Esophagus mucosa (tissue), 1 donor: ENCODE measurements at regions not wholly inside any gene's neighbourhood (a gene's known extent, or its start where the extent isn't known, plus 50 kb on each side); places are given as distances from the start of the nearest gene placed in this dataset.

ENCODE experiments used
- ATAC-seq: fragments of 200-7000 bp; cut with Tn5 transposase; one replicate; pipeline ENCODE4 v1.9.1; 2020
- donor health status: DM: yes; HTN: yes; CAD: no.

DNA sequence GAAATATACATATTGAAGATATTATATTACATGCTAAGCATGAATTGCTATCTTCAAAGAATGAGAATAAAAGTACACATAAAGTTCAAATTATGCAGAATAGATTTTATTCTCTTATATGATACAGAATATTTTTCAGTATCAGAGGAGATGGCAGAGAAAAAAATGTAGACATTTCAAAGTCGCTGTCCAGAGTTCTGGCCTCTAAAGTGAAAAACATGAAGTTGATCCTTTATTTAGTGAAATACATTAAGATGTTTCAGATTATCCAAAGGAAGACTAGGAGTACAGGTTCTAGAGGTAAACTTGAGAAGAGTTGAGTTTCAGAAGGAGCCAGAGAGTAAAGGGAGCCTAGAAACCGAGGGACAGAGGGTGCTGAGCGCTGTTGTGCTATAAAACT is 303.6 kb downstream of the UTP18 start:
- no peak for ATAC-seq

DNA sequence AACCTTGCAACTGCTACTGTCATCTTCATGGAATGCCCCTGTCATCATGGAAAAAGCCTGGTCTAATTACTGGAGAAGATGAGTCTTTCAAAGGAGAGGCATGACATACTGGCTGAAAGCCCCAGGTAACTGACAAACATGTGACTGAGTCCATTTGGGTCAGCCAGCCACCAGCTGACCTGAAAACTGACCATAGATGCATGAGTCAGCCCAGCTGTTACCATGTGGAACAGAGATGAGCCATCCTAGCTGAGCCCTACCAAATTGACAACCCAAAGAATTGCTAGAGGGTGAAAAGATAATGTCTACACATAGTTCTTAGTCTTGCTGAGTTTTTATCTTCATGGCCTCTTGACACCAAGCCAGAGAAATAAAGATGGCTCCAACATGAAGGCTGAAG is 311.8 kb downstream of the UTP18 start:
- ATAC-seq: no peak
